ENCODE measurements at regions not wholly inside any gene's neighbourhood (a gene's known extent, or its start where the extent isn't known, plus 50 kb on each side); places are given as distances from the start of the nearest gene placed in this dataset.

- TF ChIP-seq LBX2 (CRISPR knock-in tag; IDR thresholded peaks at IDR 0.05; ENCODE audit: borderline replicate concordance) (no peak), SYNCRIP (IDR thresholded peaks at IDR 0.05; ENCODE audit: insufficient read depth, low read depth, low read length) (no peak), ZNF891 (CRISPR knock-in tag; IDR thresholded peaks at IDR 0.05) (no peak), MED1 (CRISPR knock-in tag; IDR thresholded peaks at IDR 0.05) (no peak), ZNF550 (CRISPR knock-in tag; IDR thresholded peaks at IDR 0.05; ENCODE audit: borderline replicate concordance) (no peak), DR1 (CRISPR knock-in tag; IDR thresholded peaks at IDR 0.05) (no peak), ZBTB3 (CRISPR knock-in tag; IDR thresholded peaks at IDR 0.05; ENCODE audit: borderline replicate concordance, low read depth) (no peak), NKX3-1 (CRISPR knock-in tag; IDR thresholded peaks at IDR 0.05) (no peak), ZBTB2 (CRISPR knock-in tag; IDR thresholded peaks at IDR 0.05; ENCODE audit: low read depth) (no peak), BRD4 (CRISPR knock-in tag; IDR thresholded peaks at IDR 0.05) (no peak), NFYC (CRISPR knock-in tag; IDR thresholded peaks at IDR 0.05) (no peak)
These were observed 94.5 kb upstream of the LIFR start (continued) for GRCh38 chr5:38650946-38651345.

GRCh38 chr5:38651806-38652205, 95.4 kb upstream of the LIFR start:
- Histone ChIP-seq H3K27ac (ENCODE audit: extremely low read length, insufficient read depth, low read length) (no peak overlapping the region), H3K36me3 (replicated peaks in 1 of 2; ENCODE audit: control insufficient read depth in 1 of 2, insufficient read depth in 2 of 2, low read length in 2 of 2) (no peaks in the 10 kb centered on the region), H3K79me2 (ENCODE audit: insufficient read depth, low read length) (no peaks in the 10 kb centered on the region), H3K4me1 (ENCODE audit: insufficient read depth, low read length) (no peaks in the 10 kb centered on the region), H3K4me3 (replicated peaks in 1 of 3; ENCODE audit: insufficient read depth in 1 of 3, low read depth in 2 of 3, low read length in 3 of 3) (no peak overlapping the region), H3K4me2 (ENCODE audit: low read depth, low read length) (no peak overlapping the region), H3K27me3 (ENCODE audit: control insufficient read depth in 1 of 2, insufficient read depth in 2 of 2, low read length in 2 of 2) (peaks cover 0 to 3% of the 10 kb centered on the region in 2 experiments; a peak in 1 of 5 replicates), H3K9ac (ENCODE audit: insufficient read depth, low read depth, low read length) (no peak overlapping the region), H4K20me1 (ENCODE audit: insufficient read depth, low read length) (no peaks in the 10 kb centered on the region), H3K9me3 (ENCODE audit: low read length) (no peaks in the 10 kb centered on the region), H2AFZ (ENCODE audit: low read length) (no peak overlapping the region)
- in situ Hi-C loops (cut with HindIII; ENCODE audit: extremely low pct_ligation_motif_present, low pct_unique_long_range_greater_than_20kb) (no loop called here), intact Hi-C loops (cut with micrococcal nuclease; ENCODE audit: unreplicated experiment) (no loop called here)
- POLR2A ChIA-PET, result no interaction called here
- DNase-seq (ENCODE audit: low spot score), result no peak
- no peak for FAIRE-seq
- ATAC-seq, result no peak
- TF ChIP-seq PBX2 (CRISPR knock-in tag; IDR thresholded peaks at IDR 0.05), result no peak
- CTCF ChIA-PET (ENCODE audit: low intra/inter-chr PET ratio, low total read pairs), result no interaction called here
- WGBS (ENCODE audit: low lambda C conversion rate), result 66% methylated on average over 6 of the region's 6 CpGs
- no TSS peak for BruUV-seq (replicated peaks)
